NCI-H774 (cell line): ENCODE measurements at regions not wholly inside any gene's neighbourhood (a gene's known extent, or its start where the extent isn't known, plus 50 kb on each side); places are given as distances from the start of the nearest gene placed in this dataset.
"Not testable (repeated sequence)": the region's sequence is repeated elsewhere in the genome, so short reads cannot be mapped to it uniquely, and the experiment has no call there.

Experiments used
- DNase-seq: peaks from one replicate; lab custom pipeline; 2025; lab: John Stamatoyannopoulos, UW

DNA sequence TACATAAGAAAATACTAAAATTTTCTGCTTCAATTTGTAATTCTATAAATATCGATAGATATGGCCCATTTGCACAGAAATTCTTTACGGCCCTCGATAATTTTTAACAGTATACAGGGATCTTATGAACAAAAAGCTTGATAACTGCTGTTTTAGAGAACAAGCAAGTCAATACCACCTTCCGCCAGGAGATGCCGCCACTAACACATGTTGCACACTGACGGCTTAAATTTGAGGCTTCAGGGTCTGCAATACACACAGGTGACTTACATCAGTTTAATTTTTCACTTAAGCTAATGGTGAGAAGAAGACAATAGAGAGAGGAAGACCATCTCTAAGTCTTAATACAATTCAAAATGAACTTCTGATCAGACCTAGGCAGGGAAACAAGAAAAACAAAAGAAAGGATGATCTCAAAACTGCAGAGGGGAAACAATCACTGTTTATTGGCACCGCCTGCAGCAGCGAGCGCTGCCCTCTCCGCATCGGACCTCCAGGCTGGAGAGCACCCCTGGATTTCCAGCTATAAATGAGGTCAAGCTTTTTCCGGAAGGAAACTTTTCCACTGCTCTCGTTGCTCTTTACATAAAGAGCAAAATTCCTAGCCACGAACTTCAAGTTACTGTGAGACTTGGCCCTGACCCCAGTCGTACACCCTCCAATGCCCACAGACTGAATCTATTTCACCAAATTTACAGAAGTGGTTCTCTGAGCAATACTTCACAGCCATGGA, 53.9 kb downstream of the OTOR start:
- DNase-seq, result peak; percentile 40

DNA sequence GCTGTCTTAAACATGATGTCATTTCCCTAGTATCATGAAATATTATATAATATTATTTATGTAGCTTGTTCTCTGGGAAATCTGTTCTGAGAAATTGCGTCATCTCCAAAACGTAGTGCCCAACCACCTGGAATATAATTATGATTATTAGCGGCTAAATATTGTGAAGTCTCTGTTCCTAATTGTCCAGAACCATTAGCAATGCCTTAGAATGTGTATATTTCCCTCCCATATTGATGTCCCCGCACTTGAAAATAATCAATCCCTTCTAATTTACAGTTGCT, 54.4 kb downstream of the OTOR start:
- DNase-seq, result no peak

GRCh38 chr20:16803965-16804792, 56.0 kb downstream of the OTOR start:
- DNase-seq, result peak; percentile 63

DNA sequence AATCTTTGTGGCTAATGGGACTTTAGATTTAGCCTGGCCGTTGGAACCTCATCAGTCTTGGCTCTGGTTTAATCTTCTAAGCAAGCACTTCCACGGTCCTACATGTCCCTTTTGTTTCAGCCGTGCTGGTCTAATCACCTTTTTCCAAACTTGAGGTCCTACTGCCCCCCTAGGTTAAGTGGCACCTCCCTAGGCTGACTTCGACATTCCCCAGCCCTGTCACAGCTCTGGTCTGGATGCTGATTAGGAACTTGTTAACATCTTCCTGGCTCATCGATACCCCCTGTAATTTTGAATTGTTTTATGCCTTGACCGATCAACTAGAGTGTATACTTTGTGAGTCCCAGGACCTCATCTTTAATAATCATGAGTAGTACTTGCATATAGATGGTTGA, 56.6 kb downstream of the OTOR start:
- DNase-seq, result no peak

DNA sequence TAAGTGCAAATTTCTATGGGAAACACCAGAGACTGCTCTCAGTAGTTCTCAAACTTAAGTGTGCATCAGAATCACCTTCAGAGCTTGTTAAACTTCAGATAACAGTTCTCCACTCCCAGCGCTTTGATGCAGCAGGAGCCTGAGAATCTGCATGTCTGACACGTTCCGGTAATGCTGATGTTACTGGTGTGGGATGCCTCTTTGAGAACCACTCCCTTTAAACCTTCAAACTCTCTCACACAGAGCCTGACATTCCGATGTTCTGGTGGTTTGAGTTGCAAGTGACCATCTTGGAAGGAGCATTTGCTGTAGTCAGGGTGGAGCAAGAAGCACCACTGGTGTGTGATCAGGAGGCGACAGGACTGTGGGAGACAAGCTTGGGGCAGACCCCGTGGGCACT, 57.9 kb downstream of the OTOR start:
- DNase-seq, result no peak

DNA sequence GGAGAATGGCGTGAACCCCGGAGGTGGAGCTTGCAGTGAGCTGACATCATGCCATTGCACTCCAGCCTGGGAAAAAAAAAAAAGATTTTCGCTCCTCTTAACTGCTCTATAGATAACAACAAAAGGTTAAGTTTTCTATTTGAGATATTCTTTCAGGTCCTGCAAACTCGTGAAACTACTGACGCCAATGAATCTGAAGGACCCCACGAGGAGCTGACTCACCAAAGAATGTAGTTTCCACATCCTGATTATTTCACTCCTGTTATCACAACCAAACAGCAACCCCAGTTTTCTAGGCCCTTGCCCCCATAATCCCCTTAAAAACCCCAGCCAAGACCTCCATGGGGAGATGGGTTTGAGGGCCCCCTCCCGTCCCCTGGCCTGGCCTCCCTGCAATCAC, 58.7 kb downstream of the OTOR start:
- no peak for DNase-seq

- DNase-seq, result no peak
Observed at GRCh38 chr20:16808796-16809195, 60.6 kb downstream of the OTOR start.

DNA sequence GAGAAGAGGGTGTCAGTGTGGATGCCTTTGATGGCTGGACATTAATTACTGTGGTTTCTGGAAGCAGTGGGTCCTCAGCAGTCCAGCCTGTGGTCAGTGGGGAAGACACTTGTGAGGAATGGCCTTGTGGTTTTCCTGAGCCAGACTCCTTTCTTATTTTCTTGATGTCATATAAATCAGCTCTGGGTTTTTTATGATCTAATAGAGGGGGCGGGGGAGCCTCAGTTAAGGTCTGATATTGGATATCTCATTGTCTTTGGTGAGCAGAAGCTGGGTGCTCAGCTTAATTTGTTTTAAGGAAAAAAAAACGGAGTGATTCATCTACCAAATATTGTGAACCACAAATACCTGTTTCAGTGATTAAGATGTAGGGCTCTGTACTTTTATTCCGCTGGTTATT, 62.1 kb downstream of the OTOR start:
- DNase-seq, result no peak

GRCh38 chr20:16816192-16816591, 68.0 kb downstream of the OTOR start:
- no peak for DNase-seq

GRCh38 chr20:16819483-16819882, 71.3 kb downstream of the OTOR start:
- no peak for DNase-seq

DNA sequence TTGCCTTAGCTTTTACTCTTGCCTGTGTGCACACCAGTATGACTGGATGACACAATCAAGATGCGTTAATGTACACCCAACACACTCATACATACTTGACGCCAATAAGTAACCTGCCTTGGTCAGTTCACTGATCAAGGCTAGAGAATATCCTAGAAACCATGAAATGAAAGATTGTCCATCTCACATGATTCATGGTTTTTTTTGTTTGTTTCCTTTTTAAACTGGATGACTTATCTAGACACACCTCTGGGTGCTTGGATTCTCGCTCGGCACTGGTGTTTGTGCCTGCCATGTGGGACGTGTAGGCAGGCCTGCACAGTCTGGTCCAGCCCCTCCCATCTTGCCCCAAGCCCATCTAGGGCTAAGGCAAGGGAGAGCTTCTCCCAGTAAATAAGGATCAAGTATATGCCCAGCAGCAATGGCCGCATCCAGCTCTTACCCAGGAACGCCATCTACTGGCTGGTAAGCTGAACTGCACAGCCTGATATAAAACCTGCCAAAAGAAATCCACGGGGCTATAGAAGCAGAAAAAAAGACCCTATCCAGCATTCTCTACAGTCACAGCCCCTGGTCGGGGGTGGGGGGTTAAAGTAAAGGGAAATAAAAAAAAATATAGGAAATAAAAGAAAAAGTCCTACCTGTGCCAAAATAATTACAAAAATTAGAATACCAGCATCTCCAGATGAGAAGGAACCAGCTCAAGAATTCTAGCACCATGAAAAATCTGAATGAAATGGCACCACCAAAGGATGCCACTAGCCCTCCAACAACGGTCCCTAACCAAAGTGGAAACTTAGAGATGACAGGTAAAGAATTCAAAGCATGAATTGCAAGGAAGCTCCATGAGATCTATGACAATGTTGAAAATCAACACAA, 73.3 kb downstream of the OTOR start:
- peak; percentile 1 for DNase-seq

GRCh38 chr20:16824664-16825063, 76.5 kb downstream of the OTOR start:
- DNase-seq, result no peak

GRCh38 chr20:16828666-16829305, 80.6 kb downstream of the OTOR start:
- DNase-seq, result no peak

DNA sequence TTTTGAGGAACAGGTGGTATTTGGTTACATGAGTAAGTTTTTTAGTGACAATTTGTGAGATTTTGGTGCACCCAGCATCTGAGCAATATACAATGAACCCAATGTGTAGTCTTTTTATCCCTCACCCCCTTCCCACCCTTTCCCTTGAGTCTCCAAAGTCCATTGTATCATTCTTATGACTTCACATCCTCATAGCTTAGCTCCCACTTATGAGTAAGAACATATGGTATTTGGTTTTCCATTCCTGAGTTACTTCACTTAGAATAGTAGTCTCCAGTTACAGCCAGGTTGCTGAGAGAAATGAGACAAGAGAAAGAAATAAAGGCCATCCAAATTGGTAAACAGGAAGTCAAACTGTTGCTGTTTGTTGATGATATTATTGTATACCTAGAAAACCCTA, 87.5 kb downstream of the OTOR start:
- not testable (repeated sequence) for DNase-seq

GRCh38 chr20:16842486-16843120, 94.4 kb downstream of the OTOR start:
- DNase-seq, result no peak

GRCh38 chr20:16844406-16844805, 96.2 kb downstream of the OTOR start:
- no peak for DNase-seq

DNA sequence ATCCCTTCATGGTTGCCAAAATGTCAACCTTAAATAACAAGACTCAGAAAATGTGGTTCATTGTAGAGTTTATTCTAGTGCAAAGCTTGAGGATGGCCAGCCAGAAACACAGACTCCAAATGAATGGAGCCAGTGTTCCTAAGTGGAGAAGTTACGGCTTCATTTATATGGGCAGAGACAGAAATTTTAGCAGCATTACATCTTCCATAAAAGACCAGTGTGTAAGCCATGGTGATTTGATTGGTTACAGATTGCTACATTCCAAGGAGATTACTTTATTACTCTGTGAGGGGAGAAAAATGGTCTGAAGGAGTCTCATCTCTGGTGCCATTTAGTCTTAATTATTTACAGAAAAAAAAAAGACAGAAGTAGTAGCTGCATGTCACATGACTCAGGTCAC, 97.8 kb downstream of the OTOR start:
- no peak for DNase-seq

GRCh38 chr20:16848061-16848460, 99.9 kb downstream of the OTOR start:
- no peak for DNase-seq

- no peak for DNase-seq
Observed at GRCh38 chr20:16848526-16848925, 100.4 kb downstream of the OTOR start.

GRCh38 chr20:16860914-16861313, 112.8 kb downstream of the OTOR start:
- DNase-seq, result no peak

DNA sequence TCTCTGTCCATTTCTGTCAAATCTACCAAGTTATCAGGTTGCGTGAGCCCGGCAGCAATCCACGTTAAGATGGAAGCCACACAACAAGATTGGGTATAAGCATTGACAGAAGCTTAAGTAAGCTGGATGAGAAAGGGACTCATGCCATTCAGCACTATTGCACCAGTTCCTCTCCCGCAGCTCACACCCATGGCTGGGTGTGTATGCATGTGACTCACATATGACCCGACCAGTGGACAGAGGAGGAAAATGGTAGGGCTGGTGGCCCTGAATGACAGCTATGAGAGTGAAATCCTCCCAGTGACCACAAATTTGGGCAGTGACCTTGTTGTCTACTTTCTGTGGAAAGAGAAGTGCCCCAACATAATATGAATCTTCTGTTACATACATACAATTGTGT, 113.5 kb downstream of the OTOR start:
- no peak for DNase-seq

DNA sequence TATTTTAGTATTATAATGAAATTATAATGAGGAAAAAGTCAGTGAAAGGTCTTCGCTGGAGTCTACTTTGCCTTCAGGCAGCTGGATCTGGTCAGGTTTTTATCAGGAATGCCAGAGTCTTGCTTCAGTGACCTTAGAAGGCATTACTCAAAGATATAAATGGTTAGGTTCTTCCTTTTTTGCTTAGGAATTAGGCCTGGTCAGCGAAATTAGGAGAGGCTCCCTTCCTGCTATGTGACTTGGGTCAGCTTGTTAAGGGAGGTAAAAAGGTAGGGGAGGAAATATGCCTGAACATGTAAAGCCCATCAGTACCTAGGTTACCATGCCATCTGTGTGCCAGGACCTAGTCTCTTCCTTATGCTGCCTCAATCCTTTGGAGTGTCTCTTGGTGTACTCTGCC, 115.1 kb downstream of the OTOR start:
- no peak for DNase-seq
